ENCODE measurements at regions not wholly inside any gene's neighbourhood (a gene's known extent, or its start where the extent isn't known, plus 50 kb on each side); places are given as distances from the start of the nearest gene placed in this dataset.
"Not testable (repeated sequence)": the region's sequence is repeated elsewhere in the genome, so short reads cannot be mapped to it uniquely, and the experiment has no call there.

- in situ Hi-C loops (cut with HindIII; ENCODE audit: low pct_unique_long_range_greater_than_20kb, low sequenced_read_pairs); DNase-seq (ENCODE audit: low read depth): not testable (repeated sequence)
These were observed 258.6 kb downstream of the NPIPA8 start for GRCh38 chr16:18077910-18078309.

DNA sequence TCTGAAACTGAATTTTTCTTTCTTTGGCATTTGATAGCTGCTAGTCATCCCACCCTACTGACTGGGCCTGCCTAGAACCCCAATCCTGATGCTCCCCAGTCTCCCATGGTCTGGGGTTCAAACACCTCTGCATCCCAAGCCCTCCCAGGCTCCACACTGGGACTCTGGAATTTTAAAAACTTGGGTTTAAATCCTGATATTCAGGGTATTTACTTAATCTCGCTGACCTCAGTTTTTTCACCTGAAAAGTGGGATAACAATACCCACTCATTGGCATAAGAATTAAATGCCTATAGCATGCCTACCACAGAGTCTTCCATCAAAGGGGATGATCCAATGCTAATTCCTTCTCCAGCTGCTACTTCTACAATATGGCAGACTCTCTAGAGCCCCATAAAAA, 264.4 kb downstream of the NPIPA8 start:
- no peak for DNase-seq (ENCODE audit: low read depth)
- in situ Hi-C loops (cut with HindIII; ENCODE audit: low pct_unique_long_range_greater_than_20kb, low sequenced_read_pairs) = no loop called here

GRCh38 chr16:18069683-18070082, 266.9 kb downstream of the NPIPA8 start:
- DNase-seq (ENCODE audit: low read depth) = no peak
- in situ Hi-C loops (cut with HindIII; ENCODE audit: low pct_unique_long_range_greater_than_20kb, low sequenced_read_pairs) = no loop called here

GRCh38 chr16:18068477-18068876, 268.1 kb downstream of the NPIPA8 start:
- in situ Hi-C loops (cut with HindIII; ENCODE audit: low pct_unique_long_range_greater_than_20kb, low sequenced_read_pairs) = no loop called here
- DNase-seq (ENCODE audit: low read depth) = no peak

GRCh38 chr16:18062713-18063112, 273.8 kb downstream of the NPIPA8 start:
- DNase-seq (ENCODE audit: low read depth) = no peak
- in situ Hi-C loops (cut with HindIII; ENCODE audit: low pct_unique_long_range_greater_than_20kb, low sequenced_read_pairs) = no loop called here

DNA sequence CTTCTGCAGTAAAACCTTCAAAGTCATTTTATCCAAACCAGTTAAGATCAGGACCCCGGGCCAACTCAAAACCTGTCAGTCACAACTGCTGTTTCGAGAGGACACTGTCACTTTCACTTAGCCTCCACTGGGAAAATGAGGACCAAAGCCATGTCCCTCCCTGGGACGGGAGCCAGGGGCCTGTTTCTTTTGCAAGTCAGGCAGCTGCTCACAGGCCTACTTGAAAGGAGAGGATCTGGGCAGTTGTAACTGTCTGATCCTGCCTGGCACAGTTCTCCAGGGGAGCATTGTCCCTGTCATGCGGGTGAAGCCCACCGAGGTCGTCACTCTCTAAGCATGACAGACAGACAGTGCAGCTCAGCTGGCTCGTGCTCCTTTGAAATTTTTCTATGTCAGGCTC, 276.2 kb downstream of the NPIPA8 start:
- in situ Hi-C loops (cut with HindIII; ENCODE audit: low pct_unique_long_range_greater_than_20kb, low sequenced_read_pairs) = no loop called here
- no peak for DNase-seq (ENCODE audit: low read depth)

DNA sequence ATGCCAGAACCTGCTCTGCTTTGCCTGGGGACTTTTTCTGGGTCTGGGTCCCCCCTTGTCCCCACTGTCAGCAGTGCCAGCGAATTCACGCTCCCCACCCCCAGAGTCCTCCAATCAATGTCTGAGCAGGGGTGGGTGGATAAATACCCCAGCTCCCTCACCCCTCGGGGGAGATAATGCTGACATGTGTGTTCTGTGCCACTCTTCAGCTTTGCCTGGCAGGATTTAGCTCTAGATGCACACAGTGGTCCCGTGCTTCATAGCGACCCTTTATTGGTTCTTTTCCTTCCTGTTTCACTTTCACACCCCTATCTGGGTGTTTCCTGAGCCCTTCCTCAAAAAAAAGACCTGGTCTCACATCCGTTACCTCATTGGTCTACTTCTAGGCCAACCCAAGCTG, 277.0 kb downstream of the NPIPA8 start:
- in situ Hi-C loops (cut with HindIII; ENCODE audit: low pct_unique_long_range_greater_than_20kb, low sequenced_read_pairs) = no loop called here
- no peak for DNase-seq (ENCODE audit: low read depth)

DNA sequence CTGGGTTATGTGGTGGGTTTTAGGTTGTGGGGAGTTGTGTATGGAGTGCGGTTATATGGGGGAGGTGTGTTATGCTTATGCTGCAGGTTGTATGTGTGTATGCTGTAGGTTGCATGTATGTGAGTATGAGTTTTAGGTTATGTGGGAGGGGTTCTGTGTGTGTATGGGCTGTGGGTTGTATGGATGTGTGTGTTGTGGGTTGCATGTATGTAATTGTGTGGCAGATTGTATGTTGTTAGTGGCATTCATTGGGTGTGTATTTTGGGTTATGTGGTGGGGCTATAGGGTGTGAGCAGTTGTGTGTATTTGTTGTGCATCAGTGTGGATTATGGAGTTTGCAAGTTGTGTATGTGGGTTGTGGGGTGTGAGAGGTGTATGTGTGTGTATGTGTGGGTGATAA, 277.4 kb downstream of the NPIPA8 start:
- in situ Hi-C loops (cut with HindIII; ENCODE audit: low pct_unique_long_range_greater_than_20kb, low sequenced_read_pairs) = no loop called here
- DNase-seq (ENCODE audit: low read depth) = no peak

- in situ Hi-C loops (cut with HindIII; ENCODE audit: low pct_unique_long_range_greater_than_20kb, low sequenced_read_pairs) = no loop called here
- no peak for DNase-seq (ENCODE audit: low read depth)
These were observed 281.1 kb downstream of the NPIPA8 start for GRCh38 chr16:18055411-18055916.

GRCh38 chr16:18050777-18051176, 285.8 kb downstream of the NPIPA8 start:
- DNase-seq (ENCODE audit: low read depth) = no peak
- in situ Hi-C loops (cut with HindIII; ENCODE audit: low pct_unique_long_range_greater_than_20kb, low sequenced_read_pairs) = no loop called here

DNA sequence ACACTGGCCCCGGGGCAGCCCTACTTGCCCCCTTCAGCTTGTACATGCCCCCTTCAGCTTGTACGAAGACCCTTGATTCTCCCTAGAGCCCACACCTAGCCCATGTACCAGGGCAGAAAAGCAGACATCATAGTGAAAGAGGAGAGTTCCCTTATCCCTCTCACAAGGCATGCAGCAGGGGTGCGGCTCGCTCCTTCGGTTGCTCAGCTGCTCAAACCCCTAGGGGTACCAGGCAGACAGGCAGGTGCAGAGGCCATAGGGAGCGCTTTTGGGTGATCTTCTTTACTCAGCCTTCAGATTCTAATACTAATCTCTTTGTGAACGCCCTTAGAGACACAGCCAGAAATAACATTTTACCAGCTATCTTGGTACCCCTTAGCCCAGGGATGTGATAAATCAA, 286.3 kb downstream of the NPIPA8 start:
- in situ Hi-C loops (cut with HindIII; ENCODE audit: low pct_unique_long_range_greater_than_20kb, low sequenced_read_pairs) = no loop called here

DNA sequence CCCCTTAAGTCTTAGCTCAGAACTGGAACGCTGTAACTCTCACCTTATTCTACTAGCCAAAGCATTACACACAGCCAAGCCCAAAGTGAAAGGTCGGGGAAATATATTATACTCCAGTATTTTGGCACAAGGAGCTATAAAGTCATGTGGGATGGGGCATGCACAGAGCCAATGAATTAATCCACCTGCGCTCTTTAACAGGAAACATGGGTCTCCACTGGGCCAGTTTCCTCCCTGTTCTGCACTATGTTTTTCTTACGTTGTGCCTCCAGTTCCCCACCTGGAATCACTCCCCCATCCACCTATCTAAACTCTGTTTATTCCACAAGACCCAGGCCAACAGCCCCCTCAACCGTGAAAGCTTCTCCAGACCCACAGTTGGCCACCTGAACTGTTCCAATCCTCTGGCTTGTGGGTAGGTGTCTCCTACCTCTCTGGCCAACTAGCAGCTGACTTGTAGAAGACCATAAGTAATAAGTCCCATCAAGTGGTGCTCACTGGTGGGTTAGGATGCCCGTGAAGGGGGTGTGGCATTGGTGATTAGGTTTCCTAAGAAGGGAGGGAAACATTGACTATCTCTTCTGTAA, 286.9 kb downstream of the NPIPA8 start:
- no peak for DNase-seq (ENCODE audit: low read depth)
- in situ Hi-C loops (cut with HindIII; ENCODE audit: low pct_unique_long_range_greater_than_20kb, low sequenced_read_pairs) = no loop called here

More for the DNA sequence above, 286.3 kb downstream of the NPIPA8 start:
- DNase-seq (ENCODE audit: low read depth) = no peak

- in situ Hi-C loops (cut with HindIII; ENCODE audit: low pct_unique_long_range_greater_than_20kb, low sequenced_read_pairs) = no loop called here
- DNase-seq (ENCODE audit: low read depth) = no peak
These were observed 287.5 kb downstream of the NPIPA8 start for GRCh38 chr16:18048853-18049546.

GRCh38 chr16:18047761-18048160, 288.8 kb downstream of the NPIPA8 start:
- in situ Hi-C loops (cut with HindIII; ENCODE audit: low pct_unique_long_range_greater_than_20kb, low sequenced_read_pairs) = no loop called here
- no peak for DNase-seq (ENCODE audit: low read depth)

DNA sequence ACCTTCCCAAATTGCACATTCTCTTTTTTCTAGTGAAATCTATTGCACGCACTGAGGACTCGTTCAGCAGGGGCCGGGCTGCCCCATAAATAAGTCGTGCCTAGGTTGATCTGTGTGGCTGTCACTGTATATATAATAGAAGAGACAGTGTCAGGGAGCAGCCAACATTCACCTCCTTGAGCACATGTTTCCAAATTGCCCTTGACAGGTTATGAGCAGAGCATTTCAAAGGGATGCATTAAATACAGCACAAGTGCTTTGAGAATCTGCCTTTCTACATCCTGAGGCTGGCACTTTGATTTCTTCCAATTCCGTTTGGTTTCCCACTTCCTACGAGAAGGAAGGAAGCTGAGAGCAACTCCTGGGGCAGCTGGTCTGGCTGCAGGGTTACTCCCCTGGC, 291.2 kb downstream of the NPIPA8 start:
- no peak for DNase-seq (ENCODE audit: low read depth)
- in situ Hi-C loops (cut with HindIII; ENCODE audit: low pct_unique_long_range_greater_than_20kb, low sequenced_read_pairs) = no loop called here

GRCh38 chr16:18041864-18042834, 294.4 kb downstream of the NPIPA8 start:
- in situ Hi-C loops (cut with HindIII; ENCODE audit: low pct_unique_long_range_greater_than_20kb, low sequenced_read_pairs) = no loop called here
- no peak for DNase-seq (ENCODE audit: low read depth)

GRCh38 chr16:18039931-18040330, 296.6 kb downstream of the NPIPA8 start:
- in situ Hi-C loops (cut with HindIII; ENCODE audit: low pct_unique_long_range_greater_than_20kb, low sequenced_read_pairs) = no loop called here
- no peak for DNase-seq (ENCODE audit: low read depth)

- DNase-seq (ENCODE audit: low read depth) = no peak
- in situ Hi-C loops (cut with HindIII; ENCODE audit: low pct_unique_long_range_greater_than_20kb, low sequenced_read_pairs) = no loop called here
These were observed 299.5 kb downstream of the NPIPA8 start for GRCh38 chr16:18037051-18037450.

DNA sequence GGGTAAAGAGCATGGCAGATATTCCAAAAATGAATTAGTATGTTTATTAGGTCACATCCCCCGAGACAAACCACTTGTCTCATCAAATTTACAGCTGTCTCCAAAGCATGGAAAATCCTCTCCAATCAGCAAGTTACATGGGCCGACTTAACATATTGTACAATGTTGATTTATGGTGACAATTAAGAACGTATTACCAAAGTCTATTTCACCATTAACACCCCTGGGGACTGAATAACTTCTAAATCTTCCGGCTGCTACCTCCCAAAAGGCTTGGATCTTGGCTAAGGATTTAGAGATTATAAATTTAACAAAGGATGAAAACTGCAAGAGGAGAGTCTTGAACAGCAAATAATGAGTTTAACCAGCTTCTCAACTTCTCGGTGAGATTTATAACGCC, 311.9 kb downstream of the NPIPA8 start:
- in situ Hi-C loops (cut with HindIII; ENCODE audit: low pct_unique_long_range_greater_than_20kb, low sequenced_read_pairs) = no loop called here
- DNase-seq (ENCODE audit: low read depth) = no peak

Data from Caki2 (cell line).